ENCODE measurements at regions not wholly inside any gene's neighbourhood (a gene's known extent, or its start where the extent isn't known, plus 50 kb on each side); places are given as distances from the start of the nearest gene placed in this dataset.
A peak's percentile ranks its signal among the peaks of the same experiment; 100 is the strongest.

- no peak for TF ChIP-seq CTCF (conservative IDR thresholded peaks at IDR 0.05)
- no peak overlapping the region for H3K27ac ChIP-seq
These were observed 80.6 kb upstream of the SYT13 start for GRCh38 chr11:45366619-45367190.

- no peak for TF ChIP-seq CTCF (conservative IDR thresholded peaks at IDR 0.05)
- no peak overlapping the region for H3K27ac ChIP-seq
These were observed 79.9 kb upstream of the SYT13 start for GRCh38 chr11:45365961-45366618.

GRCh38 chr11:45362636-45363035 lies 76.5 kb upstream of the SYT13 start:
- H3K27ac ChIP-seq, result peak overlapping the region; percentile 25; the same call in 1 of the 2 replicates
- TF ChIP-seq CTCF (conservative IDR thresholded peaks at IDR 0.05), result no peak

- TF ChIP-seq CTCF (conservative IDR thresholded peaks at IDR 0.05), result no peak
- H3K27ac ChIP-seq, result no peak overlapping the region
These were observed 75.4 kb upstream of the SYT13 start for GRCh38 chr11:45361551-45361950.

- H3K27ac ChIP-seq, result no peak overlapping the region
- TF ChIP-seq CTCF (conservative IDR thresholded peaks at IDR 0.05), result no peak
These were observed 69.5 kb upstream of the SYT13 start for GRCh38 chr11:45355706-45356041.

- TF ChIP-seq CTCF (conservative IDR thresholded peaks at IDR 0.05), result no peak
- no peak overlapping the region for H3K27ac ChIP-seq
These were observed 69.0 kb upstream of the SYT13 start for GRCh38 chr11:45354976-45355705.

- no peak for TF ChIP-seq CTCF (conservative IDR thresholded peaks at IDR 0.05)
- no peak overlapping the region for H3K27ac ChIP-seq
These were observed 62.6 kb upstream of the SYT13 start for GRCh38 chr11:45348729-45349128.
